ENCODE measurements at regions not wholly inside any gene's neighbourhood (a gene's known extent, or its start where the extent isn't known, plus 50 kb on each side); places are given as distances from the start of the nearest gene placed in this dataset.

- TF ChIP-seq, protein P1, sequence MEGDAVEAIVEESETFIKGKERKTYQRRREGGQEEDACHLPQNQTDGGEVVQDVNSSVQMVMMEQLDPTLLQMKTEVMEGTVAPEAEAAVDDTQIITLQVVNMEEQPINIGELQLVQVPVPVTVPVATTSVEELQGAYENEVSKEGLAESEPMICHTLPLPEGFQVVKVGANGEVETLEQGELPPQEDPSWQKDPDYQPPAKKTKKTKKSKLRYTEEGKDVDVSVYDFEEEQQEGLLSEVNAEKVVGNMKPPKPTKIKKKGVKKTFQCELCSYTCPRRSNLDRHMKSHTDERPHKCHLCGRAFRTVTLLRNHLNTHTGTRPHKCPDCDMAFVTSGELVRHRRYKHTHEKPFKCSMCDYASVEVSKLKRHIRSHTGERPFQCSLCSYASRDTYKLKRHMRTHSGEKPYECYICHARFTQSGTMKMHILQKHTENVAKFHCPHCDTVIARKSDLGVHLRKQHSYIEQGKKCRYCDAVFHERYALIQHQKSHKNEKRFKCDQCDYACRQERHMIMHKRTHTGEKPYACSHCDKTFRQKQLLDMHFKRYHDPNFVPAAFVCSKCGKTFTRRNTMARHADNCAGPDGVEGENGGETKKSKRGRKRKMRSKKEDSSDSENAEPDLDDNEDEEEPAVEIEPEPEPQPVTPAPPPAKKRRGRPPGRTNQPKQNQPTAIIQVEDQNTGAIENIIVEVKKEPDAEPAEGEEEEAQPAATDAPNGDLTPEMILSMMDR (conservative IDR thresholded peaks at IDR 0.05; ENCODE audit: low read depth, low read length): no peak
- no peak for DNase-seq (ENCODE audit: low read depth)
- H3K4me3 ChIP-seq (ENCODE audit: low read depth, low read length): no peak overlapping the region
Measured at GRCh38 chr6:168369786-168370185, 50.2 kb upstream of the DACT2 start.

GRCh38 chr6:168370310-168370991 lies 50.9 kb upstream of the DACT2 start:
- TF ChIP-seq, protein P1 (conservative IDR thresholded peaks at IDR 0.05; ENCODE audit: low read depth, low read length): peak; percentile 79
- no peak for DNase-seq (ENCODE audit: low read depth)
- H3K4me3 ChIP-seq (ENCODE audit: low read depth, low read length): no peak overlapping the region

DNA sequence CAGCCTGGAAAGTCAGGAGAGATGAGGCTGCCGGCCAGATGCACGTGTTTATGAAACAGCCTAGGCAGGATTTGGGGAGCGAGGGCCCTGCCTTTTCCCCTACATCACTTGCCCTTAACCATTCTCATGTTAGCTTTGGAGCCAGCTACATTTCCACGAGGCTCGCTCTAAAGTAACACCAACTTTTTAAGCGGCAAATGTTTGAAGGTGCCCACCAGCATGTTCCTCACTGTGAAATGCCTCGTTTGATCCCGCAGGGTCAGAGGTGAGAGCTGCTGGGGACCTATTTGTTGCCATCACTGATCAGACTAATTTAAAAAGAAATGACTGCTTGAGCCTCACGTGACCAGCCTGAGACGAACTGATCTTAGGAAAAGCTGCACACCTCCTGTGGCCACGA lies 51.6 kb upstream of the DACT2 start:
- H3K4me3 ChIP-seq (ENCODE audit: low read depth, low read length): no peak overlapping the region
- TF ChIP-seq, protein P1 (conservative IDR thresholded peaks at IDR 0.05; ENCODE audit: low read depth, low read length): no peak
- no peak for DNase-seq (ENCODE audit: low read depth)

DNA sequence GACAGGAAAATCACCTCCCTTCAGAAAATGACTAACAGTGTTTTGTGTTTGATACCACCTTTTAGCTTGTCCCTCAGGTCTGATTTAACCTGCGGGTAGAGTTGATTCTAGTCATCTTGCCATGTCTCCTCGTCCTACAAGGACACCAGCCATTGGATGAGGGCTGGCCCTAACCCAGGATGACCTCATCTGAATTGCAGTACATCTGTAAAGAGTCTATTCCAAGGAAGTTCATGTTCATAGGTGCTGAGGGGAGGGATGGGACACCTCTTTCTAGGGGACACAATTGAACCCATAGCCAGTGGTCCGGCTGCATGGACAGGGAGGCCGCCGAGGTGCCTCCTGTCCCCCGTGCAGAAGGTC lies 52.0 kb upstream of the DACT2 start:
- H3K4me3 ChIP-seq (ENCODE audit: low read depth, low read length): no peak overlapping the region
- DNase-seq (ENCODE audit: low read depth): no peak

DNA sequence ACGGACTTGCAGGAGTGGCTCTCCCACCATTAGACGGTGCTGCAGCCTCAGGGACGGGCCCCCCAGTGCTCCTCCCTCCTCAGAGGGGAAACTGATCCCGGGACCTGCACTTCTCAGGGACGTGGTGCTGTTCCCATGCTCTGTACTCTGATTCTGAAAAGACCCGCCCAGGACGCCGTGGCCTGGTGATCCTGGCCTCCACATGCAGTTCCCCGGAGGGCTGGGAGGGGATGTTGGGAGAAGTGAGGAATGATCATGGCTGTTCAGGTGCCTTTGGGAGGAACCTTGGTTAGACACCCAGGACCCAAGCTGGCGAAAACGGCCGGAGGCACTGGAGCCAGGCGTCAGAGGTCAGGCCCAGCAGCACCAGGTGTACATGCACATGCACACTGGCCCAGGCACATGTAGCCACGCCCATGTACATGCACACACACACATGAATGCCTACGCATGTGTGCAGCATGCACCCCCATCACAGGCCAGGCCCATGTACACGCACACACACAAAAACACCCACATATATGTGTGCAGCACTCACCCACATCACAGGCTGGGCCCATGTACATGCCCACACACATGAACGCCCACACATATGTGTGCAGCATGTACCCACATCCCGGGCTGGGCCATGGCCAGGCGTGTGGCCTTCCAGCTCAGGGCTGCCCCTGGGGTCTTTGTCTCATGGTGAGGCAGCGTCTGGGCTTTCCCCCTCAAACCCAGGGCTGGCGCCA lies 52.6 kb upstream of the DACT2 start:
- TF ChIP-seq, protein P1 (conservative IDR thresholded peaks at IDR 0.05; ENCODE audit: low read depth, low read length): no peak

More for the DNA sequence above, 52.0 kb upstream of the DACT2 start:
- TF ChIP-seq, protein P1 (conservative IDR thresholded peaks at IDR 0.05; ENCODE audit: low read depth, low read length): no peak

DNA sequence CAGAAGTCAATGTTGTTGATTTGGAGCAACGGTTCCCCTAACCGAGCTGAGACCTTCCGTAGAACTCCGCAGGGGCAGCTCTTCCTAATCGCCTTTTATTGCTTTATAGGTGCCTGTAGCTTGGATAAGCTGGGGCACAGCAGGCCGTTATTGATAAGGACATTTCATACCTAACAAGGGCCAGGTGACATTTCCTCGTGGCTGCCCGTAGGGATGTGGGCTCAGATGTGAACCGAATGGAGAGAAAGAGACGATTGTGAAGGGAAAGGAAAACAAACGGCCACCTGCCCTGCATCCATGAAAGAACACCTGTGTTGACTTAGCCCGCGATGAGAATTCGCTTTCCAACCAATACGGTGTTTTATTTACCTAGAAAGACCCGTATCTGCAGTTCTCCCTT lies 53.3 kb upstream of the DACT2 start:
- H3K4me3 ChIP-seq (ENCODE audit: low read depth, low read length): no peak overlapping the region
- TF ChIP-seq, protein P1 (conservative IDR thresholded peaks at IDR 0.05; ENCODE audit: low read depth, low read length): no peak
- DNase-seq (ENCODE audit: low read depth): no peak

More for the DNA sequence above, 52.6 kb upstream of the DACT2 start:
- no peak overlapping the region for H3K4me3 ChIP-seq (ENCODE audit: low read depth, low read length)
- DNase-seq (ENCODE audit: low read depth): no peak
